Testis (tissue), 2 donors: ENCODE measurements at regions not wholly inside any gene's neighbourhood (a gene's known extent, or its start where the extent isn't known, plus 50 kb on each side); places are given as distances from the start of the nearest gene placed in this dataset.
A peak's percentile ranks its signal among the peaks of the same experiment; 100 is the strongest.

ENCODE experiments used
- DNase-seq: peaks from one replicate; pipeline ENCODE4 v3.0.0-alpha.2; 2019
- H3K27ac ChIP-seq, 2 donors: fragments of 200-600 bp; sonication (generic); one replicate each; pipeline ENCODE4 v1.5.1; 2019
- H3K27me3 ChIP-seq: fragments of 200-600 bp; sonication (generic); one replicate; pipeline ENCODE4 v1.5.1; 2019
- H3K36me3 ChIP-seq: fragments of 200-600 bp; sonication (generic); one replicate; pipeline ENCODE4 v1.5.1; 2017; ENCODE audit warnings: low read depth; ENCODE audit errors: missing control alignments
- H3K4me1 ChIP-seq: fragments of 200-600 bp; sonication (generic); one replicate; pipeline ENCODE4 v1.5.1; 2019
- H3K4me3 ChIP-seq, 2 donors: fragments of 200-600 bp; sonication (generic); one replicate each; pipeline ENCODE4 v1.5.1; 2017 to 2019
- H3K9me3 ChIP-seq: fragments of 200-600 bp; sonication (generic); one replicate; pipeline ENCODE4 v1.5.1; 2017
- CTCF ChIP-seq, 3 experiments: fragments of 450-650 bp in 2 of 3; fragments of 200-600 bp in 1 of 3; sonication (generic) in 1 of 3; IDR thresholded peaks; one replicate each; pipeline ENCODE4 v1.5.1; 2016 to 2019; ENCODE audit warnings: antibody characterized with exemption in 3 of 3, mild to moderate bottlenecking in 2 of 3, moderate library complexity in 1 of 3
- POLR2A ChIP-seq: fragments of 450-650 bp; IDR thresholded peaks from one replicate; pipeline ENCODE4 v1.6.1; 2017; ENCODE audit warnings: antibody characterized with exemption, mild to moderate bottlenecking, moderate library complexity
- WGBS, 2 donors: methylation state at CpG; one replicate each; pipeline ENCODE4 v1.1.5; 2018; 5-methylcytosine and 5-hydroxymethylcytosine counted together
- intact Hi-C: fragments of 100-400 bp; cut with DNase I; formaldehyde crosslinking; loops from one replicate; pipeline ENCODE4 v1.15.1; 2023; ENCODE audit warnings: low total_unique reads

GRCh38 chr3:159838938-159839337 is 149.7 kb upstream of the IL12A start:
- intact Hi-C loops = no loop called here

GRCh38 chr3:159839561-159840379 is 148.9 kb upstream of the IL12A start, which contains the start of gene SCHIP1:
TSS of gene SCHIP1 (plus strand) at chr3:159839861.
- no peak for TF ChIP-seq CTCF (IDR thresholded peaks at IDR 0.05)
- no peak for TF ChIP-seq POLR2A
- Histone ChIP-seq H3K4me3 (peak within 1 kb of the TSS; percentile 21 to 66), H3K27me3 (no peaks in the 10 kb centered on the region), H3K4me1 (peaks cover 4% of the 10 kb centered on the region), H3K36me3 (no peaks in the 10 kb centered on the region), H3K27ac (peak within 1 kb of the TSS; percentile 12 to 28), H3K9me3 (no peaks in the 10 kb centered on the region)
- WGBS, 2 donors = 9 to 15% methylated on average over 15 to 30 of the region's 30 CpGs
- peak; percentile 74 for DNase-seq
- intact Hi-C loops = no loop called here

More at GRCh38 chr3:159838938-159839337, 149.7 kb upstream of the IL12A start:
- Histone ChIP-seq H3K4me3 (no peak overlapping the region), H3K9me3 (no peaks in the 10 kb centered on the region), H3K27ac (no peak overlapping the region), H3K27me3 (no peaks in the 10 kb centered on the region), H3K4me1 (peaks cover 4% of the 10 kb centered on the region), H3K36me3 (no peaks in the 10 kb centered on the region)
- 79% methylated on average over 2 of the region's 2 CpGs for WGBS, 2 donors
- no peak for DNase-seq
- TF ChIP-seq CTCF (IDR thresholded peaks at IDR 0.05) (no peak), POLR2A (no peak)

GRCh38 chr3:159840703-159841299 is 147.8 kb upstream of the IL12A start:
- intact Hi-C loops = no loop called here
- no peak for DNase-seq
- H3K9me3 ChIP-seq = no peaks in the 10 kb centered on the region
- no peak overlapping the region for H3K4me3 ChIP-seq
- TF ChIP-seq CTCF (IDR thresholded peaks at IDR 0.05) (no peak), POLR2A (no peak)
- 51 to 58% methylated on average over 3 of the region's 3 CpGs for WGBS, 2 donors
- H3K27me3 ChIP-seq = no peaks in the 10 kb centered on the region
- no peaks in the 10 kb centered on the region for H3K36me3 ChIP-seq
- H3K27ac ChIP-seq = no peak overlapping the region
- H3K4me1 ChIP-seq = peaks cover 4% of the 10 kb centered on the region

GRCh38 chr3:159841766-159842165 is 146.9 kb upstream of the IL12A start:
- peaks cover 4% of the 10 kb centered on the region for H3K4me1 ChIP-seq
- DNase-seq = no peak
- 91 to 100% methylated on average over 1 of the region's 1 CpG for WGBS, 2 donors
- no peaks in the 10 kb centered on the region for H3K9me3 ChIP-seq
- H3K36me3 ChIP-seq = no peaks in the 10 kb centered on the region
- intact Hi-C loops = no loop called here
- TF ChIP-seq POLR2A (no peak), CTCF (IDR thresholded peaks at IDR 0.05) (no peak)
- no peaks in the 10 kb centered on the region for H3K27me3 ChIP-seq
- no peak overlapping the region for H3K27ac ChIP-seq
- H3K4me3 ChIP-seq = no peak overlapping the region
